GM12878 (cell line): ENCODE measurements at regions not wholly inside any gene's neighbourhood (a gene's known extent, or its start where the extent isn't known, plus 50 kb on each side); places are given as distances from the start of the nearest gene placed in this dataset.

Experiments used
- ATAC-seq: fragments of 200-7000 bp; cut with Tn5 transposase; 3 replicates; pipeline ENCODE4 v1.9.1; 2020; ENCODE audit warnings: mild to moderate bottlenecking, moderate library complexity
- BruUV-seq: library from RNA; stranded (reverse); fragments of 400-500 nt; replicated peaks from 2 replicates; lab custom pipeline; 2021; lab: Mats Ljungman, UMichigan
- CTCF ChIA-PET: fragments of 300-600 bp; sonication (Branson Sonifier 250); formaldehyde crosslinking; extraction: SDS; loops from one replicate; lab custom pipeline; 2021; ENCODE audit warnings: inconsistent platforms; lab: Yijun Ruan, JAX
- POLR2A ChIA-PET: fragments of 350-600 bp; formaldehyde crosslinking; extraction: SDS; loops from one replicate; lab custom pipeline; 2021; ENCODE audit warnings: inconsistent platforms; lab: Charles Lee
- RAD21 ChIA-PET: fragments of 300-600 bp; sonication (Branson Sonifier 250); formaldehyde crosslinking; loops from one replicate; lab custom pipeline; 2023; ENCODE audit warnings: antibody characterized with exemption; ENCODE audit not compliant: unreplicated experiment; lab: Charles Lee
- SMC1A ChIA-PET: fragments of 300-600 bp; sonication (Branson Sonifier 250); formaldehyde crosslinking; loops from one replicate; lab custom pipeline; 2023; ENCODE audit not compliant: unreplicated experiment, uncharacterized antibody; lab: Charles Lee
- DNase-seq: peaks from one replicate; pipeline ENCODE4 v3.0.0-alpha.2; 2011; ENCODE audit warnings: low read depth, low spot score
- FAIRE-seq: peaks from 3 replicates; lab custom pipeline; 2011; peaks lifted over from hg19 to GRCh38; lab: Jason Lieb, UNC
- H2AFZ ChIP-seq: 2 replicates; pipeline ENCODE4 v1.6.0; 2011; ENCODE audit warnings: low read depth, low read length, control low read depth; ENCODE audit not compliant: control insufficient read depth
- H3K27ac ChIP-seq: 2 replicates; pipeline ENCODE4 v1.5.1; 2011; ENCODE audit warnings: control low read depth; ENCODE audit not compliant: control insufficient read depth, insufficient read depth
- H3K27me3 ChIP-seq, 2 experiments: replicated peaks in 1 of 2; 2 replicates each; pipeline versions ENCODE4 v1.6.0 to v1.6.1; 2011; ENCODE audit warnings: low read length in 1 of 2; ENCODE audit not compliant: control insufficient read depth in 2 of 2, insufficient read depth in 2 of 2
- H3K36me3 ChIP-seq, 2 experiments: 2 replicates each; pipeline ENCODE4 v1.5.1; 2011; ENCODE audit warnings: low read length in 1 of 2; ENCODE audit not compliant: control insufficient read depth in 2 of 2, insufficient read depth in 2 of 2
- H3K4me1 ChIP-seq: 2 replicates; pipeline ENCODE4 v1.6.1; 2011; ENCODE audit warnings: mild to moderate bottlenecking, low read length, moderate library complexity, mixed read lengths; ENCODE audit not compliant: control insufficient read depth, insufficient read depth
- H3K4me2 ChIP-seq: 2 replicates; pipeline ENCODE4 v1.6.0; 2011; ENCODE audit warnings: control low read depth; ENCODE audit not compliant: control insufficient read depth, insufficient read depth
- H3K4me3 ChIP-seq: fragments of 200-600 bp; sonication (generic); 2 replicates; pipeline ENCODE4 v1.5.1; 2016
- H3K79me2 ChIP-seq: 2 replicates; pipeline ENCODE4 v1.6.0; 2011; ENCODE audit warnings: low read length; ENCODE audit not compliant: control insufficient read depth, insufficient read depth
- H3K9ac ChIP-seq: 2 replicates; pipeline ENCODE4 v1.8.0; 2011; ENCODE audit warnings: low read length, control low read depth, mixed read lengths; ENCODE audit not compliant: control insufficient read depth, insufficient read depth
- H3K9me3 ChIP-seq: replicated peaks from 3 replicates; pipeline ENCODE4 v1.5.1; 2011; ENCODE audit warnings: mild to moderate bottlenecking, low read length; ENCODE audit not compliant: control insufficient read depth, insufficient read depth
- H4K20me1 ChIP-seq: 2 replicates; pipeline ENCODE4 v1.6.0; 2011; ENCODE audit not compliant: control insufficient read depth, insufficient read depth
- FOXK2 ChIP-seq: fragments of 450-650 bp; IDR thresholded peaks from 2 replicates; pipeline ENCODE4 v1.6.1; 2017; ENCODE audit warnings: mild to moderate bottlenecking, moderate library complexity
- IKZF2 ChIP-seq, 2 experiments: fragments of 450-650 bp; IDR thresholded peaks; 2 replicates each; pipeline ENCODE4 v1.6.1; 2017; ENCODE audit warnings: mild to moderate bottlenecking in 2 of 2, moderate library complexity in 2 of 2
- JUND ChIP-seq: IDR thresholded peaks from 2 replicates; pipeline ENCODE4 v1.6.1; 2012; ENCODE audit warnings: low read depth, mild to moderate bottlenecking, low read length, improper control_type of control experiment, moderate library complexity
- LARP7 ChIP-seq: fragments of 450-650 bp; IDR thresholded peaks from 2 replicates; pipeline ENCODE4 v1.6.1; 2017; ENCODE audit warnings: mild to moderate bottlenecking
- NFYB ChIP-seq: IDR thresholded peaks from 2 replicates; pipeline ENCODE4 v1.6.1; 2011; ENCODE audit warnings: low read depth, mild to moderate bottlenecking, low read length, improper control_type of control experiment, moderate library complexity; ENCODE audit not compliant: insufficient read depth
- PRDM15 ChIP-seq: fragments of 450-650 bp; formaldehyde crosslinking; IDR thresholded peaks from 2 replicates; pipeline ENCODE4 v1.4.0; 2020; ENCODE audit warnings: mild to moderate bottlenecking, moderate library complexity
- RAD21 ChIP-seq: IDR thresholded peaks from 2 replicates; pipeline ENCODE4 v1.6.1; 2011; ENCODE audit warnings: mild to moderate bottlenecking, low read depth, low read length, moderate library complexity; ENCODE audit not compliant: insufficient read depth
- SMAD1 ChIP-seq: fragments of 450-650 bp; IDR thresholded peaks from 2 replicates; pipeline ENCODE4 v1.6.1; 2018; ENCODE audit warnings: mild to moderate bottlenecking, low read depth; ENCODE audit not compliant: partially characterized antibody
- SMAD5 ChIP-seq: IDR thresholded peaks from 2 replicates; pipeline ENCODE4 v1.6.1; 2016; ENCODE audit warnings: antibody characterized with exemption, low read depth
- ZBED1 ChIP-seq: IDR thresholded peaks from 2 replicates; pipeline ENCODE4 v1.6.1; 2016; ENCODE audit warnings: borderline replicate concordance
- WGBS: methylation state at CpG from one replicate; pipeline ENCODE4 v1.1.6; 2016; ENCODE audit warnings: low lambda C conversion rate; ENCODE audit not compliant: insufficient replicate concordance, insufficient coverage; ENCODE audit errors: missing lambda C conversion rate; 5-methylcytosine and 5-hydroxymethylcytosine counted together
- in situ Hi-C: fragments of 300-500 bp; cut with MboI; formaldehyde crosslinking; loops from 9 replicates; pipeline ENCODE4 v1.14.3; 2018; ENCODE audit warnings: mixed read lengths
- intact Hi-C: fragments of 100-400 bp; cut with micrococcal nuclease; formaldehyde crosslinking; loops from one replicate; pipeline ENCODE4 v1.14.2; 2022; ENCODE audit not compliant: unreplicated experiment
- TF ChIP-seq, protein P1 (sequence below): fragments of 450-650 bp; IDR thresholded peaks from 2 replicates; pipeline ENCODE4 v1.6.1; 2017; ENCODE audit warnings: antibody characterized with exemption, mild to moderate bottlenecking, moderate library complexity

- Histone ChIP-seq H3K4me3 (no peak overlapping the region), H4K20me1 (no peaks in the 10 kb centered on the region), H3K79me2 (no peaks in the 10 kb centered on the region), H3K27ac (no peak overlapping the region), H3K9me3 (no peaks in the 10 kb centered on the region), H3K9ac (no peak overlapping the region), H2AFZ (no peak overlapping the region), H3K36me3 (no peaks in the 10 kb centered on the region), H3K4me2 (no peak overlapping the region), H3K4me1 (no peaks in the 10 kb centered on the region), H3K27me3 (no peaks in the 10 kb centered on the region)
- POLR2A ChIA-PET = no interaction called here
- no TSS peak for BruUV-seq
- TF ChIP-seq SMAD1 (no peak), LARP7 (no peak), ZBED1 (no peak), IKZF2 (IDR thresholded peaks at IDR 0.05) (no peak), RAD21 (no peak), NFYB (no peak), FOXK2 (no peak), JUND (no peak), PRDM15 (CRISPR knock-in tag) (no peak), SMAD5 (no peak)
- TF ChIP-seq, protein P1, sequence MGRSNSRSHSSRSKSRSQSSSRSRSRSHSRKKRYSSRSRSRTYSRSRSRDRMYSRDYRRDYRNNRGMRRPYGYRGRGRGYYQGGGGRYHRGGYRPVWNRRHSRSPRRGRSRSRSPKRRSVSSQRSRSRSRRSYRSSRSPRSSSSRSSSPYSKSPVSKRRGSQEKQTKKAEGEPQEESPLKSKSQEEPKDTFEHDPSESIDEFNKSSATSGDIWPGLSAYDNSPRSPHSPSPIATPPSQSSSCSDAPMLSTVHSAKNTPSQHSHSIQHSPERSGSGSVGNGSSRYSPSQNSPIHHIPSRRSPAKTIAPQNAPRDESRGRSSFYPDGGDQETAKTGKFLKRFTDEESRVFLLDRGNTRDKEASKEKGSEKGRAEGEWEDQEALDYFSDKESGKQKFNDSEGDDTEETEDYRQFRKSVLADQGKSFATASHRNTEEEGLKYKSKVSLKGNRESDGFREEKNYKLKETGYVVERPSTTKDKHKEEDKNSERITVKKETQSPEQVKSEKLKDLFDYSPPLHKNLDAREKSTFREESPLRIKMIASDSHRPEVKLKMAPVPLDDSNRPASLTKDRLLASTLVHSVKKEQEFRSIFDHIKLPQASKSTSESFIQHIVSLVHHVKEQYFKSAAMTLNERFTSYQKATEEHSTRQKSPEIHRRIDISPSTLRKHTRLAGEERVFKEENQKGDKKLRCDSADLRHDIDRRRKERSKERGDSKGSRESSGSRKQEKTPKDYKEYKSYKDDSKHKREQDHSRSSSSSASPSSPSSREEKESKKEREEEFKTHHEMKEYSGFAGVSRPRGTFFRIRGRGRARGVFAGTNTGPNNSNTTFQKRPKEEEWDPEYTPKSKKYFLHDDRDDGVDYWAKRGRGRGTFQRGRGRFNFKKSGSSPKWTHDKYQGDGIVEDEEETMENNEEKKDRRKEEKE = no peak
- in situ Hi-C loops = no loop called here
- FAIRE-seq (no peak), ATAC-seq (no peak), DNase-seq (no peak)
- CTCF ChIA-PET = interaction anchor here (1.5 kb wide), 1 partner anchor 9 kb away, joined by 4 read pairs; no protein-coding TSS in a partner anchor
- WGBS = 0% methylated on average over 1 of the region's 1 CpG
- RAD21 ChIA-PET = no interaction called here
- intact Hi-C loops = no loop called here
- SMC1A ChIA-PET = no interaction called here
Observed at GRCh38 chrX:104359124-104359523, 104.4 kb upstream of the ESX1 start.
